GM18907 (cell line): ENCODE measurements at regions not wholly inside any gene's neighbourhood (a gene's known extent, or its start where the extent isn't known, plus 50 kb on each side); places are given as distances from the start of the nearest gene placed in this dataset.
"Not testable (repeated sequence)": the region's sequence is repeated elsewhere in the genome, so short reads cannot be mapped to it uniquely, and the experiment has no call there.

Source experiments
- ATAC-seq: cut with Tn5 transposase; IDR thresholded peaks from one replicate; pipeline ENCODE4 v1.9.1; 2021; ENCODE audit warnings: mild to moderate bottlenecking, moderate library complexity; ENCODE audit not compliant: unreplicated experiment

DNA sequence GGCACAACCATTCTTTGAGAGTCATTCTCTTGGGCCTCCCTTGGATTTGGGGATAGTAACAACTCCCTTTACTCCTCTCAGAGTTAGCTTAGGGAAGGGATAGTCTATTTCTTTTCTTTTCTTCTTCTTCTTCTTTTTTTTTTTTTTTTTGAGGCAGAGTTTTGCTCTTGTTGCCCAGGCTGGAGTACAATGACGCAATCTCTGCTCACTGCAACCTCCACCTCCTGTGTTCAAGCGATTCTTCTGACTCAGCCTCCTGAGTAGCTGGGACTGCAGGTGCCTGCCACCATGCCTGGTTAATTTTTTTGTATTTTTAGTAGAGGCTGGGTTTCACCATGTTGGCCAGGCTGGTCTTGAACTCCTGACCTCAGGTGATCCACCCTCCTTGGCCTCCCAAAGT lies 465.8 kb downstream of the PLCL1 start:
- not testable (repeated sequence) for ATAC-seq

DNA sequence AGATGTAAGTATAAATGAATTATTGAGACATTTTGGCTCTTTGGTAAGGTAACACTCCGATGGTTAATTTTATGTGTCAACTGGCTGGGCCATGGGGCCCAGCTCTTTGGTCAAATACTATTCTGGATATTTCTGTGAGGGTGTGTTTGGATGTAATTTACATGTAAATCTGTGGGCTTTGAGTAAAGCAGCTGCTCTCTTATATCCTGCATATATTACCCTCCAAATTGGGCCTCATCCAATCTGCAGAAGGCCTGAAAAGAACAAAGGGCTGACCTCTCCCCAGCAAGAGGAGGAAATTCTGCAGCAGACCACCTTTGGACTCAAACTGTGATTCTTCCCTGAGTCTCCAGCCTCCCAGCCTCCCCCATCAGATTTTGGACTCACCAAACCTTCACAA lies 464.1 kb downstream of the PLCL1 start:
- ATAC-seq = no peak

DNA sequence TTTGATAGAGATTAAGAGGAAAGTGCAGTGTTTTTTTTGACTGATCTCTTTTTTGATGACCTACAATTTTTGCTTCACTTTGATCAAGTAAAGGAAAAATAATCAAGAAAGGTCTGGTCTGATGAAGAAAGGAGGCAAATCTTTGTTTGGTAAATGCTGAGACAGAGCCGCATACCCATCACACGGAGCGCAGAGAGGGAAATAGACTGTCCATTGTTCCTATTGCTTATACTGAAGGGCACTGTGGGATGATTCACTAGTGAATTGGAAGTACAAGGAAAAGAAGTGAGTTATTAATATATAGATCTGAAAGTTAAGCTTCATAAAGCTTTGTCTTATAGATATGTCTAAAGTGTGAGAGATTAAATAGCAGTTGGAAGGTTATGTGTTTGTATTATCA lies 455.1 kb downstream of the PLCL1 start:
- no peak for ATAC-seq

DNA sequence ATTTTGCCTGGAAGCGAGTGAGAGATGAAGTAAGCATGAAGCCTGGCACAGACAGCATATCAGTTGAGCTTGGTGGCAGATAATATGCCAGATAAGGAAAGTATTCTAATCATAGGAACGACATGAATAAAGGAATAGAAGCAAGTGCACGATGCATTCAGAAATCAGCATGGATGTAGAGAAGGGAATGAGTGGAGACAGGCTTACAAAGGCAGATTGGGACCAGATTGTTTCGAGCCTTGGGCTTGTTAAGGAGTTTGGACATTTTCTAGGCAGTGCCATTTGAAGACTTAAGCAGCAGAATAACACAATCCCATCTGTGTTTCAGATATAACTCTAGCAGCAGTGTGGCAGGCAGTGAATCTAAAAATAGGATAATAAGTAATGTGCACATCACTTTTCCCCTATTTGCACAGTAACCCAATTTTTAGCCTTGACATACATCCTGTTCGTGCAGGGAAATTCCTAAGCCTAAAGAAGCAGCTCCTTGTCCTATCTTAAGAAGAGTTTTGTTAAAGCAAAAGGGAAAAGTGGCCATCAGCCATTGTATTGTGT lies 450.2 kb downstream of the PLCL1 start:
- no peak for ATAC-seq

DNA sequence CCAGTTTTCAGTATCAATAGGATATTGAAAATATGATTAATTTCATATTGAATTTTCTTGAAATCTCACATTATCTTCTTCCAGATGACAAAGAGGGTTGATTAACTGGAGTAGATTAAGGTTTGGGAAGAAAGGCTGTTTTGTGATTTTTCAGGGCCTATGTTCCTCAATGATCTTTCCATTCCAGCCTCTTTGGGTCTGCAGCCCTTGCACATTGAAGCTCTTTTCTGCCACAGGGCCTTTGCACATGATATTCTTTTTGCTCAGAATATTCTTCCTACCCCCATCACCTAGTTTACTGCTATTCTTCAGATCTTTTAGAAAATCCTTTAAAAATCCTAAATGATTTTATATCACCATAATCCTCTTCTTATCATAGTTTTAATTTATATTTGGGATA lies 449.6 kb downstream of the PLCL1 start:
- no peak for ATAC-seq

DNA sequence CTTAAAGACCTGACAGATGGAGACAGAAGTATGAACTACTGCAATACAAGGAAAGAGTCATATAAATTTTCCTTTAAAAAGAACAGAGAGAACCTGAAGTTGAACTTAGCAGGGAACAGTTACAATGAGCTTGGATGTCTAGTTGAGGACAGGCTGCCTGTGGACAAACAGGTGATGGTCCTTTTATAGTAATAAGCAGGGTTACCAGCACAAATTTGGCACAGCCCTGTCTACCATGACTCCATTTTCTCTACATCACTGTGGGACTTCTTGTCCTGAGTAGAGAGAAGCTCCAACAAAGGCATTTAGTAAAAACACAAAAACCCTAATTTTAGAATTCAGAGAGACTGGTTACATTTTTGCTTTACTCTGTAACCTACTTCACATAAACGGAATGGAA lies 448.1 kb downstream of the PLCL1 start:
- ATAC-seq = no peak

DNA sequence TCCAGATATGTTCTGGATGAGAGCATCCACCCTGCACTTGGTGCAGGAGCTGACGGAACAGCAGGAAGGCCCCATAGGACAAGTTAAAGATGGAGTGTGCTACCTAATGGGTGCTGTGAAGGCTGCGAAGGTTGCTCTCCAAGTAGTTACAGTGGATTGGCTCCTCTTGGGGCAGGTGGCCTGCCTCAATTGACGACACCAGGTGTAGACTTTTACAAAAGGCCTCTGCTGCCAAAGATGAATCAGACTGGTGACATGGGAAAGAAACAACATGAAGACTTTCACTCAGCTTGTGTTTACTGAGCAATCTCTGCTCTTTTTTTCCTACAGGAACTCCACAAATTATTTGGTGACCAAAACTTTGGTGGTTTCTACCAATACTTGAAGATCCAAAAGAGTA lies 437.7 kb downstream of the PLCL1 start:
- ATAC-seq = no peak

DNA sequence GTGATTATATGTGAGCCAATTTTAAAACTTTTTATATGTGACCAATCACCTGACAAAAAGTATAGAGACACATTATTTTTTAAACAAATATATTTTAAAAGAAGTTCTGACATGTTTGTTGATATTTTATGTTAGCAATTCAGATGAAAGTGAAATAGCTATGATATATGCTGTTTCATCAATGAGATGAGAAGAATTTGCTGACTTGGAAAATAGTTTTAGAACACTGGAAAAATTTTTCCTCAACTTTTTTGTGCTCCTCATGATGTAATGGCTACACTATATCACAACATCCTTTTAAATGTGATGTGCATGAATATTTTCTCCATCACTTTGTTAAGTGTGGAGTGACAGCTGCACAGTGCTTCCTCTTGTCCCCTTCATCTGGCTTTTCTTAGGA lies 434.0 kb downstream of the PLCL1 start:
- no peak for ATAC-seq

DNA sequence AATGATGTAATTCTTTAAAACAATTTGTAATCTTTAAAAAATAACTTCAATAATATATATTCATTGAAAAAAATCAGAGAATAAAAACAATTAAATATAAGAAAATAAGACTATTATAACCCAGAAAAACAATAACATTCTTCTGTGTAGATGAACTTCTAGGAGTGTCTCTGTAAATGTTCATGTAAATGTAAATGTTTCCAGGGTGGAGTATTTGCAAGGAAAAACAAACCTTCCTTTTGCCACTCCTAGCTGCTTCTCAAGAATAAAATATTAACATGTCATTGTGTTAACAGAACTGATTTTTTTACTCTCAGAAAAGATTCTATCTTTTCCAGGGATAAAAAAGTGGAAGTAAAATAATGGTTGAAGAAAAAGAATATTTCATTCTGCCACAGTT lies 431.9 kb downstream of the PLCL1 start:
- no peak for ATAC-seq

DNA sequence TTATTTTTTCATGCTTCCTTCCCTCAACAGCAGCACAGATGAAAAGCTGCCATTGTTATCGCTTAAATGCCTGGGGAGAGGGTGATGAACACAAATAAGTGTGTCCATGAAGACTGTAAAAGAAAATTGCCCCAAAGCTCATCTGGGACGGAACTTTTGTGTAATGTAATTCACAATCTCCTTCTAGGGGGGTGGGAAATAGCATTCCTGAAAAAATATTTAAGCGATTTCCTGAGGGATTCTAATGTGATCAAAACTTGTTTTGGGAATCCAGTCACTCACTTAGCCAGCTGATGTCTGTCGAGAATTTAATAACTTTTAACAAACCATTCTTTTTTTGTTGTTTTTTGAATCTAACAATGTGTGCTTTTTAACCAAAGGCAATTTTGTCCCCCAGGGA lies 427.9 kb downstream of the PLCL1 start:
- no peak for ATAC-seq

DNA sequence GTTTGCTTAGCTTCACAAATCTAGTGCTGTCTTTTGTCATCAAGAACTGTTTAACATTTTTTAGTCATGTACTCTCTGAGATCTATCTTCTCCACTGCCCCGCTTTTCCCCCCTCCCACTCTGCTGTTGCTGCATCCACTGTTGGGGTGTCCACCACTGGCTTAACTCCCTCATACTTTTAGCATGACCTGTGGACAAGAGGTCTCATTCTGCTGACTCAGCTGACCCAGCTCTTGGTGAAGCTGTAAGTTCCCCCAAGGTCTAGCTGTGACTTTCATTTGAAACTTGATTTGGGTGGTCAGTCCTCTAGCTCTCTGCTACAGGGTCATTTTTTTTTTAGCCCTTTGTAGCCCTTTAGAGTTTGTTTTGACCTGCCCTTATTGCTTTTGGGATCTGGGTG lies 427.2 kb downstream of the PLCL1 start:
- no peak for ATAC-seq

DNA sequence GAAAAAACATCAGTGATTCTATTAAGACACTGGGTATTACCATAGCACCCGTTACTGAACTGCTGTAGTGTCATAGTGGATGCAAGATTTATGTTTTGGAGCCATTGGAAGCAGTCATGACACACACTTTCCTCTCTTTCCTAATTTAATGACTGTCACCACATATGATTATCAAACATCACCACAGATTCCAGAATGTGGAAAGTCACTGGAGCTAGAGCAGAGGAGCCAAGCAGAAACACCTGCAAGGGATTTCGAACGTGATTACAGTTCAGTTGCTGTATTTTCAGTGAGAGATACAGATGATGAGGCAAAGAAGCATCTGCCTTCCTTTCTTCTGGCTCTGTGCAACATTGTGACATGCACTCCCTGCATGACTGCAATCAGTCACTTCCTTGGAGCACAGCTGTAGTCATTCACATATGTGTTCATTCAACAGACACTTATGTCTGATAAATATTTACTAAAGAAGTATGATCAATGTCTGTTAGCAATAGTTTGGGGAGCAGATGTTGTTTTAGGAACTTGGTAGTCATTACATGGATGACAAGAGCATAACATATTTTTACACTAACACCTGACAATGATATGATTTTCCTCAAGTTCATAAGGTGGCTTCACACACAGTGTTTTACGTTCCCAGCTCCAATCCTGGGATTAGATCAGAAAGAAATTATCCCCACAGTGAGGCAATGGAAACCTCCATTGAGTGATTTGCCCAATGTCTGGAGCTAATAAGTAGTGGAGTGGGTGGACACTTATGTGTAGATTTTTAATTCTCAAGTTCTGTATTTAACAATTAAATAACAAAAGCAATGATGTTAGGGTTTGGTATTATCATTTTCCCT lies 416.6 kb downstream of the PLCL1 start:
- ATAC-seq = no peak

DNA sequence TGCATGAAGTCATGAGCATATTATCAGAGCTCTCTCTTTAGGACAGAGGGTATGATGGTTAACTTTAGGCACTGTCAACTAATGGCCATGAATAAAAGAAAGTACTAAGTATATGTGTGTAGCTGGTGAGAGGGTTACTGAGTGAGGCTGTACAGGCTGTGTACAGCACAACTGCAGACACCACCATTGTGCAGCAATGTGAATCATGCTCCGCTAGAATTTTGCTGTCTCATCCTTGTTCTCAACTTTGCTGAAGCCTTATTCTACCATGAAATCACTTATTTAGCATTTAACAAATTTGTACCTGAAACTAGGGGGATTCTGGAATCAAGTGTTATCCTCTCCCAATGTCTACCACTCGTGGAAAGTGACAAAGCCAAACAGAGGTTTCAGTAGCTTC lies 414.9 kb downstream of the PLCL1 start:
- ATAC-seq = no peak

DNA sequence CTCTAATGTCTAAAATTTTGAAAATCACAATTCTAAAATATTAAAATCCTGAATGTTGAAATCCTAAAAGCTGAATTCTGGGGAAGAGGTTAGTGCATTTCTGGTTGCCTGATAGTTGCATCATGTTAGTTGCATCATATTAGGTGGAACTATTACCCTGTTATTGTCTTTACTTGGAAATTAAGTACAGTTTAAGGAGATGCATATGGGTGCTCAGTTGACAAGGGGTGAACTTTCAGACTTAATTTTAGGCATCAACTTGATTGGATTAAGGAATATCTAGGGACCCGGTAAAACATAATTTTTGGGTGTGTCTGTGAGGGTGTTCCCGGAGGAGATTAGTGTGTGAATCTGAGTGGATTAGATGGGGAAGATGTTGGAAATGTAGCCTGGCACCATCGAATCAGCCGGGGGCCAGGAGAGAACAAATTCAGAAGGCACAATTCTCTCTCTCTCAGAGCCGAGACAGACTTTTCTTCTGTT lies 409.8 kb downstream of the PLCL1 start:
- no peak for ATAC-seq

DNA sequence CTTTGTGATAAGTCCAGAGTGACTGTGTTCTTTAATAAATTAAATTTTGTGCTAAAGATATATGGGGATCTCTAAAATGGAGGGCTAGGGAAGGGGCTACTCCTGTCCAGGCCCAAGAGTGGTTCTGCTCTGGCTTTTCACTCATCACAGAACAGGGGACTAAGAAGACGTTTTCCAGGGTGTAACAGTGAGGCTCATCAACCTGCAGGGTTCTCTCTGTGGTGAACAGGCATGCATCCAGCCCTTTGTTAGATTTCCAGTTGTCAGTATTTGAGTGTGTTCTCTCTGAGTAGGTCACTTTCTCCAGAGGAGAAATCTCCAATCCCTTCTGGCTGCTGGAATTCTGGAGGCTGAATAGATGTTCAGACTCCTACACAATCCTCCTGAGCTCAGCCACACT lies 408.9 kb downstream of the PLCL1 start:
- no peak for ATAC-seq

DNA sequence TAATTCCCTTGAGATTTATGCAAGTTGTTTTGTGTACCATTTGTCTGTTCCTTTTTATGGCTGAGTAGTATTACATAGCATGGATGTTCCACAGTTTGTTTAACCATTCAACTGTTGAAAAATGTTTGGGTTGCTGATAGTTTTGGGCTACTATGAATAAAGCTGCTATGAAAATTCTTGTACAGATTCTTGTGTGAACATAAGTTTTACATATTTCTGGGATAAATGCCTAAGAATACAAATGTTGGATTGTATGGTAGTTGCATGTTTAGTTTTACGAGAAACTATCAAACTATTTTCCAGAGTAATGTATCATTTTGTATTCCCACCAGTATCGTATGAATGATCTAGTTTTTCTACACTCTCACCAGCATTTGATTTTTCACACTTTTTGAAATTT lies 407.3 kb downstream of the PLCL1 start:
- no peak for ATAC-seq

DNA sequence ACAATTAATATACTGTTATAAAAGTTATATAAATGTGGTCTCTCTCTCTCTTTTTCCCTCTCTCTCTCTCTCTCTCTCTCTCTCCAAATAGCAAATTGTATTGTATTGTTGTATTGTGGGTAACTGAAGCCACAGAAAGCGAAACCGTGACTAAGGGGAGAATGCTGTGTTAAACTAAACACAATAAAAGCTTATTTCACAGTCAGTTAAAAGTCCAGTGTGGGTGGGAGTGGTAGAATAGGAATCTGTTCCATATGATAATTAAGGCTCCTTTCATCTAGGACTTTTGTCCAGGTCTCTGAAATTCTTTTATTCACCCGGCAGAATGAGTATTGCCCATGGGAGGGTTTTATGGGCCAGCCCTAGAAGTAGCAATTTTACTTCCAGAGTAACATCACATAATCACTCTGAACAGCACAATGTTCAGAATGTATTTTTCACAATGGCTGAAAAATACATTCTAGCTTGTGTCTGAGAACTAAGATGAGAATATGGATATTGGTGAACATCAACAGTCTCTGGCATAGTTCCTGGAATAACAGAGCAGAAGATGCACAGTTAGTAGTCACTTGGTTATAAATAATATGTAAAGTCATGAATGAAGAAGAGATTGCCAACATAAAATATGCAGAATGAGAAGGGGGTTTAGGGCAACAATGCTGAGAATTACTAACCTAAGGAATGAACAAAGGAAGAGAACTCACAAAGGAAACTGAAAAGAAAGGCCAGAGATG lies 399.1 kb downstream of the PLCL1 start:
- ATAC-seq = no peak
